ENCODE measurements at regions not wholly inside any gene's neighbourhood (a gene's known extent, or its start where the extent isn't known, plus 50 kb on each side); places are given as distances from the start of the nearest gene placed in this dataset.
"Not testable (repeated sequence)": the region's sequence is repeated elsewhere in the genome, so short reads cannot be mapped to it uniquely, and the experiment has no call there.

GRCh38 chr12:5272018-5272785 lies 159.7 kb upstream of the NTF3 start:
- no peak for TF ChIP-seq CTCF (conservative IDR thresholded peaks at IDR 0.05; ENCODE audit: low read depth, low read length)
- DNase-seq (ENCODE audit: low read depth) = no peak
- H3K4me3 ChIP-seq (ENCODE audit: low read depth, low read length) = no peak overlapping the region

GRCh38 chr12:5273709-5274108 lies 158.2 kb upstream of the NTF3 start:
- no peak for TF ChIP-seq CTCF (conservative IDR thresholded peaks at IDR 0.05; ENCODE audit: low read depth, low read length)
- H3K4me3 ChIP-seq (ENCODE audit: low read depth, low read length) = no peak overlapping the region
- DNase-seq (ENCODE audit: low read depth) = no peak

GRCh38 chr12:5276327-5276880 lies 155.5 kb upstream of the NTF3 start:
- TF ChIP-seq CTCF (conservative IDR thresholded peaks at IDR 0.05; ENCODE audit: low read depth, low read length) = no peak
- H3K4me3 ChIP-seq (ENCODE audit: low read depth, low read length) = no peak overlapping the region
- no peak for DNase-seq (ENCODE audit: low read depth)

GRCh38 chr12:5280086-5280485 lies 151.8 kb upstream of the NTF3 start:
- DNase-seq (ENCODE audit: low read depth) = no peak
- H3K4me3 ChIP-seq (ENCODE audit: low read depth, low read length) = no peak overlapping the region
- no peak for TF ChIP-seq CTCF (conservative IDR thresholded peaks at IDR 0.05; ENCODE audit: low read depth, low read length)

GRCh38 chr12:5290368-5290767 lies 141.5 kb upstream of the NTF3 start:
- H3K4me3 ChIP-seq (ENCODE audit: low read depth, low read length); DNase-seq (ENCODE audit: low read depth): not testable (repeated sequence)

GRCh38 chr12:5292651-5293050 lies 139.3 kb upstream of the NTF3 start:
- DNase-seq (ENCODE audit: low read depth) = no peak
- no peak for TF ChIP-seq CTCF (conservative IDR thresholded peaks at IDR 0.05; ENCODE audit: low read depth, low read length)
- no peak overlapping the region for H3K4me3 ChIP-seq (ENCODE audit: low read depth, low read length)

GRCh38 chr12:5293773-5294172 lies 138.1 kb upstream of the NTF3 start:
- no peak for TF ChIP-seq CTCF (conservative IDR thresholded peaks at IDR 0.05; ENCODE audit: low read depth, low read length)
- no peak for DNase-seq (ENCODE audit: low read depth)
- no peak overlapping the region for H3K4me3 ChIP-seq (ENCODE audit: low read depth, low read length)
